ENCODE measurements at regions not wholly inside any gene's neighbourhood (a gene's known extent, or its start where the extent isn't known, plus 50 kb on each side); places are given as distances from the start of the nearest gene placed in this dataset.

DNA sequence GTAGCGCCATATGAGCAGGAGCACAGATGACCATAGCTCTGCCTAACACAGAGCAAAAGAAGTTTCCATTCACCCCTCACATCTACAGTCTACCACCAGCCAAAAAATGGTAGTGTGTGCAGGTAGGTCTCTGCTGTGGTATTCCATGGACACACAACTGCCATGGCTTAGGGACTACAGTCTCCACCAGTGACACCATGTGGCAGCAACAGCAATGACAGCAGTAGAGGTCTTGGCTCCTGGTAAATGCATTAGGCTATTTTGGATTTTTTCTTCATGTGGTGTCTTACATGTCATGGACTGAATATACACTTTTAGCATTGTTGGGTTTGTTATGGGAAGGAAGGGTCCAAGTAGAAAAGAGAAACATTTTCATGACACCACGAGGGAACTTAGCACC is 70.1 kb upstream of the CABCOCO1 start:
- TF ChIP-seq EZH2phosphoT487 (IDR thresholded peaks at IDR 0.05; ENCODE audit: low read length): no peak
- TF ChIP-seq, protein P1, sequence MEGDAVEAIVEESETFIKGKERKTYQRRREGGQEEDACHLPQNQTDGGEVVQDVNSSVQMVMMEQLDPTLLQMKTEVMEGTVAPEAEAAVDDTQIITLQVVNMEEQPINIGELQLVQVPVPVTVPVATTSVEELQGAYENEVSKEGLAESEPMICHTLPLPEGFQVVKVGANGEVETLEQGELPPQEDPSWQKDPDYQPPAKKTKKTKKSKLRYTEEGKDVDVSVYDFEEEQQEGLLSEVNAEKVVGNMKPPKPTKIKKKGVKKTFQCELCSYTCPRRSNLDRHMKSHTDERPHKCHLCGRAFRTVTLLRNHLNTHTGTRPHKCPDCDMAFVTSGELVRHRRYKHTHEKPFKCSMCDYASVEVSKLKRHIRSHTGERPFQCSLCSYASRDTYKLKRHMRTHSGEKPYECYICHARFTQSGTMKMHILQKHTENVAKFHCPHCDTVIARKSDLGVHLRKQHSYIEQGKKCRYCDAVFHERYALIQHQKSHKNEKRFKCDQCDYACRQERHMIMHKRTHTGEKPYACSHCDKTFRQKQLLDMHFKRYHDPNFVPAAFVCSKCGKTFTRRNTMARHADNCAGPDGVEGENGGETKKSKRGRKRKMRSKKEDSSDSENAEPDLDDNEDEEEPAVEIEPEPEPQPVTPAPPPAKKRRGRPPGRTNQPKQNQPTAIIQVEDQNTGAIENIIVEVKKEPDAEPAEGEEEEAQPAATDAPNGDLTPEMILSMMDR (IDR thresholded peaks at IDR 0.05; ENCODE audit: low read length): peak; percentile 39

All from MM.1S (cell line).